ENCODE measurements at regions not wholly inside any gene's neighbourhood (a gene's known extent, or its start where the extent isn't known, plus 50 kb on each side); places are given as distances from the start of the nearest gene placed in this dataset.

GRCh38 chrX:20515841-20516461 is 249.2 kb upstream of the RPS6KA3 start (continued):
- no peak for TF ChIP-seq TCF7L2 (IDR thresholded peaks at IDR 0.05; ENCODE audit: borderline replicate concordance, extremely low read depth, insufficient read depth, insufficient read length)
- peak; percentile 54; the same call in 1 of the 2 replicates for TF ChIP-seq SRF (IDR thresholded peaks at IDR 0.05; ENCODE audit: low read depth)
- peak; percentile 90 for TF ChIP-seq JUND (IDR thresholded peaks at IDR 0.05)
- TF ChIP-seq EGR1 (IDR thresholded peaks at IDR 0.05; ENCODE audit: low read depth), result no peak
- peak; percentile 88 for TF ChIP-seq FOSL1 (IDR thresholded peaks at IDR 0.05; ENCODE audit: low read depth)
- TF ChIP-seq SP1 (IDR thresholded peaks at IDR 0.05; ENCODE audit: low read depth), result peak; percentile 85

GRCh38 chrX:20514358-20514757 is 247.6 kb upstream of the RPS6KA3 start:
- Histone ChIP-seq H3K4me2 (ENCODE audit: low read length) (peak overlapping the region; percentile 57), H3K9ac (ENCODE audit: low read length) (no peak overlapping the region)
- TF ChIP-seq CEBPB (IDR thresholded peaks at IDR 0.05; ENCODE audit: low read depth) (peak; percentile 33; the same call in 1 of the 2 replicates), ZFX (IDR thresholded peaks at IDR 0.05) (no peak), JUND (IDR thresholded peaks at IDR 0.05) (peak; percentile 93), ZNF274 (IDR thresholded peaks at IDR 0.05; ENCODE audit: low read depth, low read length) (no peak), POLR2A (IDR thresholded peaks at IDR 0.05; ENCODE audit: borderline replicate concordance, extremely low read depth, insufficient read depth, insufficient read length) (no peak), SIN3A (IDR thresholded peaks at IDR 0.05; ENCODE audit: low read depth) (peak; percentile 64; the same call in 1 of the 2 replicates), EZH2phosphoT487 (IDR thresholded peaks at IDR 0.05; ENCODE audit: borderline replicate concordance) (no peak), REST (IDR thresholded peaks at IDR 0.05; ENCODE audit: low read depth) (no peak), ELF1 (IDR thresholded peaks at IDR 0.05; ENCODE audit: borderline replicate concordance, low read depth) (no peak), TCF7L2 (IDR thresholded peaks at IDR 0.05; ENCODE audit: borderline replicate concordance, extremely low read depth, insufficient read depth, insufficient read length) (no peak), SRF (IDR thresholded peaks at IDR 0.05; ENCODE audit: low read depth) (0 out of 2 replicates have a peak, but pooled peaks have one; percentile 40), YY1 (IDR thresholded peaks at IDR 0.05; ENCODE audit: extremely low read depth, insufficient replicate concordance, low read depth, low read length) (no peak), ZBTB33 (IDR thresholded peaks at IDR 0.05; ENCODE audit: extremely low read depth, insufficient replicate concordance, low read length) (no peak), EZH2 (IDR thresholded peaks at IDR 0.05) (no peak), MAX (IDR thresholded peaks at IDR 0.05) (no peak), CBX3 (IDR thresholded peaks at IDR 0.05; ENCODE audit: low read depth) (no peak; the same call in 1 of the 2 replicates), RAD21 (IDR thresholded peaks at IDR 0.05; ENCODE audit: low read depth) (no peak), ATF3 (IDR thresholded peaks at IDR 0.05) (peak; percentile 55; the same call in 1 of the 2 replicates)

More at GRCh38 chrX:20514358-20514757, 247.6 kb upstream of the RPS6KA3 start:
- peak overlapping the region; percentile 79 for H2AFZ ChIP-seq (ENCODE audit: low read depth, low read length, poor library complexity, severe bottlenecking)
- H3K27me3 ChIP-seq (ENCODE audit: insufficient read depth, low read length), result no peaks in the 10 kb centered on the region
- intact Hi-C loops (cut with micrococcal nuclease), result no loop called here
- CTCF ChIA-PET, result no interaction called here
- H3K9me2 ChIP-seq (ENCODE audit: insufficient read depth), result no peaks in the 10 kb centered on the region
- peak overlapping the region in 1 of 2 experiments; percentile 23; a peak in 2 of 4 replicates for H3K4me3 ChIP-seq (replicated peaks in 1 of 2; ENCODE audit: low read depth in 1 of 2, low read length in 2 of 2)
- peak; percentile 58 for DNase-seq (ENCODE audit: low read depth, low spot score)
- no peaks in the 10 kb centered on the region for H4K20me1 ChIP-seq (ENCODE audit: insufficient read depth)
- peak overlapping the region; percentile 81 for H3K27ac ChIP-seq (ENCODE audit: low read depth, low read length)
- ATAC-seq, result peak; percentile 58
- BruUV-seq (replicated peaks), result no TSS peak
- H3K4me1 ChIP-seq (ENCODE audit: control insufficient read depth in 1 of 2, insufficient read depth in 2 of 2, low read length in 2 of 2), result peaks cover 26 to 58% of the 10 kb centered on the region in 2 experiments
- no peaks in the 10 kb centered on the region for H3K36me3 ChIP-seq (ENCODE audit: control insufficient read depth in 1 of 2, insufficient read depth in 2 of 2, low read length in 2 of 2)
- peaks cover 0 to 4% of the 10 kb centered on the region in 2 experiments; a peak in 1 of 4 replicates for H3K9me3 ChIP-seq (ENCODE audit: control insufficient read depth in 1 of 2, insufficient read depth in 1 of 2, low read depth in 1 of 2, low read length in 2 of 2)
- RAD21 ChIA-PET (ENCODE audit: low non-redundant PET in 1 of 2, low total read pairs in 2 of 2, uncharacterized antibody in 2 of 2, unreplicated experiment in 2 of 2), result no interaction called here
- H3K79me2 ChIP-seq (ENCODE audit: insufficient read depth, low read length), result no peaks in the 10 kb centered on the region
- POLR2A ChIA-PET, result no interaction called here
